GM19467 (cell line): ENCODE measurements at regions not wholly inside any gene's neighbourhood (a gene's known extent, or its start where the extent isn't known, plus 50 kb on each side); places are given as distances from the start of the nearest gene placed in this dataset.
A peak's percentile ranks its signal among the peaks of the same experiment; 100 is the strongest.

Experiments used
- ATAC-seq: cut with Tn5 transposase; IDR thresholded peaks from one replicate; pipeline ENCODE4 v1.9.1; 2021; ENCODE audit warnings: mild to moderate bottlenecking, moderate library complexity; ENCODE audit not compliant: unreplicated experiment

GRCh38 chr1:60299581-60299980, 226.0 kb upstream of the C1orf87 start:
- ATAC-seq = no peak

DNA sequence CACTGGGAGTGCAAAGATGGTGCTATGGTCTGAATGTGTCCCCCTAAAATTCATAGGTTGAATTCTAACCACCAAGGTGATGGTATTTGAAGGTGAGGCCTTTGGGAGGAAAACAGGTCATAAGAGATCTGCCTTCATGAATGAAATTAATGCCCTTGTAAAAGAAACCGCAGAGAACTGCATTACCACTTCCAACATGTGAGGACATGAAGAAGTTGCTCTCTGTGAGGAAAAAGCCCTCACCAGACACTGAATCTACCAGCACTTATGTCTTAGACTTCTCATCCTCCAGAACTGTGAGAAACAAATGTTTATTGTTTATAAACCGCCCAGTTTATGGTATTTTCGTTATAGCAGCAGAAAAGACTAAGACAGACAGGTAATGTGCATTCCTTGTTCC, 224.7 kb upstream of the C1orf87 start:
- ATAC-seq = no peak

GRCh38 chr1:60296794-60297193, 223.2 kb upstream of the C1orf87 start:
- no peak for ATAC-seq

DNA sequence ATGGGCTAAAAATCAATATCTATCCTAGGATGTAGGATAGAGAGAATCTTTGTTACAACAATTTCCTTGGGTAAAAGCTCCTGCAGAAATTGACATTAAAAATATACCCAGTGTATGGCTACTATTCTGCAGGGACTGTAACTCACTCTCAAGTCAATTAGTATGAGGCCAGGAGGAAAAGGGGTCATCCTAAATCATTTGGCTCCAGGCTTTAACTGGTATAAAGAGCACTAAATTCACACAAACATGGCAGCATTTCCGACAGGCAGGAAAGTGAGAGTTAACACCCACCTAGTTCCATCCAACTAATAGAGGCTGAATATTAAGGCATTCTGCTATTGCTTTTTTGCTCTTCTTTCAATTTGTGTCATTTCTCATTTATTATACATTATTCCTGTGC, 218.6 kb upstream of the C1orf87 start:
- ATAC-seq = no peak

- ATAC-seq = no peak
Observed at GRCh38 chr1:60290393-60290792, 216.8 kb upstream of the C1orf87 start.

- no peak for ATAC-seq
Observed at GRCh38 chr1:60287536-60287935, 214.0 kb upstream of the C1orf87 start.

DNA sequence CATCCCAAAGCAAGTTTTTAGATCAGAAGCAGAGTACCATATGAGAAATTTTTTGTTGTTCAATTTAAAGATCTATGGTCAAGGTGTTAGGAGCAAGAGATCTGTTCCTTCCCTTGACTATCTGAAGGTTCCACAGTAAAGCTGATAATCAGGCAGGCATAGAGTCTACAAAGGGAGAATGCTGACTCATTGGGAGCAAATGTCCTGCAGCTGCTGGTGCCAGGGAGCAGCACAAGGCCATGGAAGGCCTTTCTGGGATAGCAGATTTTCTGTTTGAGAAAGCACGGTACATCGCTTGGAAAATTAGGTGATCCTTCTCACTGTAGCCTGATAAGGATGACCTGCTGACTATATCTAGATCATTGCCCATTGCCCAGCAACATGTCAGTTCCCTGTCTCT, 210.1 kb upstream of the C1orf87 start:
- ATAC-seq = no peak

DNA sequence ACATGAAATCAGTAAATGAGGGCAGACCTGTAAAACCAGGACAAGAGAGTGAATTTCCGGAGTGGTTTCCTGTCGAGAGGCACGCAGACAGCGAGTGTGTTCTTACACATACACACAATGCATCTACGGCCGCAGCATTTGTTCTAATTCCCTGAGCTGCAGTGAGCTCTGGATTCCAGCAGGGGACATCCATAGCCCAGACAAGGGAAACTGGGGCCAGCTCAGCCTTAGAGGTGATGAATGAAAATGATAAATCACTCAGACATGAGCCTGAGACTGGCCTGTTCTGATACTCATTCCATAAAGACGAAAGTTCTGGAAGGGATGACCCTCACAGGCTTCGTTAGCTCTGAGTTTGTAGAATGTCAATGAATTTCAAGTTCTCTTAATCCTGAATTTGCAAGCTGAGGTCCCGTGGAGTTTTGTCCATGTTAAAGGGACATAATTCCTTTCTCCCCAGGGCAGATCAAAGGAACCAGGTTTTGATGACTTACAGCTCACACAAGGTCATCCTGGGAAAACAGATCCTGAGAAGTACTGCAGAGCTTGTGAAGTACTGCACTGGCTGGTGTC, 207.9 kb upstream of the C1orf87 start:
- peak; percentile 88 for ATAC-seq

DNA sequence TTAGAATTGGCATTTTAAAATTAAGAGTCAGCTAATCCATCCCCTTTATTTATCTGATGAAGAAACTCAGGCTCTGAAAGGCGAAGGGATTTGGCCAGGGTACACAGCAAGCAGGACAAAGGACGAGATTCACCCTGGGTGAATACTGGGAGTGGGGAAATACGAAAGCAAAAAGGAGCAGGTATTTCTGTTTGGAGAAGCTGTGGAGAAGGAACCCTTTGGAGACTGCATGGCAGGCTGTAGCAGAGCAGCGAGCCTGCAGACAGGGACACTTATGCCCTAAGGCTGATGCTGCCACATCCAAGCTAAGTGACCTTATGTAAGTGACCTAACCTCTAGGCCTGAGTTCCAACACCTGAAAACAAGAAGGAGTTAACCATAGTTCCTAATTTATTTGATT, 207.2 kb upstream of the C1orf87 start:
- no peak for ATAC-seq

- ATAC-seq = no peak
Observed at GRCh38 chr1:60280256-60280655, 206.7 kb upstream of the C1orf87 start.

GRCh38 chr1:60279798-60280197, 206.2 kb upstream of the C1orf87 start:
- no peak for ATAC-seq

DNA sequence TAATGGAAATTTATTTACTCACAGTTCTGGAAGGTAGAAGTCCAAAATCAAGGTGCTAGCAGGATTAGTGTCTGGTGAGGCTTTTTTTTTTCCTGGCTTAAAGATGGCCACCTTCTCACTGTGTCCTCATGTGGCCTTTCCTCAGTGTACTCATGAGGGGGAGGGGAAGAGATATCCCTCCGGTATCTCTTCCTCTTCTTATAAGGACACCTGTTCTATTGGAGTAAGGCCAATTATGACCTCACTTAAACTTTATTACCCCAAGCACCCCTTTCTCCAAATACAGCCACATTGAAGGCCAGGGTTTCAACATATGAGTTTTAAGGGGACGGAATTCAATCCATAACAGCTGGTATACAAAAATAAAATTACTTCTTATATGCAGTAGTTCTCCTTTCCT, 203.7 kb upstream of the C1orf87 start:
- ATAC-seq = no peak

GRCh38 chr1:60274422-60275290, 201.1 kb upstream of the C1orf87 start:
- ATAC-seq = no peak

- ATAC-seq = no peak
Observed at GRCh38 chr1:60273185-60273584, 199.6 kb upstream of the C1orf87 start.

GRCh38 chr1:60271041-60271440, 197.5 kb upstream of the C1orf87 start:
- ATAC-seq = no peak

GRCh38 chr1:60268451-60268850, 194.9 kb upstream of the C1orf87 start:
- no peak for ATAC-seq

DNA sequence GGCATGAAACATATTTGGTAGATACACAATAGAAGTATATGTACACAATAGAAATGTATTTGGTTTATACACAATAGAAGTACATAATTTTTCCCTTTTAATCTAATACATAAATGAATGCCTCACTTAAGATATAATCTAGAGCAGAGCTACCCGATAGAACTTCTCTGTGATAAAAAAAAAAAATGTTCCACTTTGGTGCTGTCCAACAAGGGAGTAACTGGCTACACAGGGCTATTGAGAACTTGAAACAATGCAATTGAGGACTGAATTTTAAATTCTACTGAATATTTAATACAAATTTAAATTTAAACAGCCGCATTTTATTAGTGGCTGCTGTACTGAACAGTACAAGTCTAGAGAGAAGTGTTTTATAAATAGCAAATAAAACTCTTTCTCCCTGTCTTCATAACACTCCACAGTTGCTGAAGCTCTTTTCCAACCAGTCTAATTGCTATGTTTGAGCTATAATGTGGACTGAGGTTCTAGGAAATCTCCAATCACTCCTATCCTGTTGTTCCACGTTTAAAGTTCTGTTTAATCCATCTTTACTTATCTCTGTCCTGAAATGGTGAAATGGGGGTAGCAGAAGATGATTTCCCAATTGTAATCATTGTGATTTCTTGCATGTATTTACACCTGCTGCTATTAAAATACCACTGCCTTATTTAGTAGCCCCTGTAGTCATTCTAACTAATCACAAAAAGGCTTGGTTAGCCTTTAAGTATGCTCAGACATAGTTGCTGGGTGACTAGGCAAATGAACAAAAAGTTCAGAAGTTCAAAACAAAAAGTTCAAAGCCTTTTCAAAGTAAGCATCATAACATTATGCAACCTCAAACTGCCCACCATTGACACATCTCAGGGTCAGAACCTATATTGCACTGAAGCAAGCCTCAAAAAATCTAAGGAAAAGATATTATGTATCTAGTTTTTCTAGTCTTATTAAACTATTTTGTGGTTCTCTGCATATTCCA, 192.3 kb upstream of the C1orf87 start:
- ATAC-seq = no peak

- no peak for ATAC-seq
Observed at GRCh38 chr1:60262701-60263100, 189.1 kb upstream of the C1orf87 start.

GRCh38 chr1:60257531-60257930, 184.0 kb upstream of the C1orf87 start:
- ATAC-seq = no peak

- no peak for ATAC-seq
Observed at GRCh38 chr1:60255565-60255964, 182.0 kb upstream of the C1orf87 start.

- ATAC-seq = no peak
Observed at GRCh38 chr1:60251426-60251825, 177.9 kb upstream of the C1orf87 start.
